Activated T-helper 17 cell treated with anti-CD3 and anti-CD28 coated beads, Interleukin-2, amount 50 U/mL, for 72 hours (primary cell): ENCODE measurements at regions not wholly inside any gene's neighbourhood (a gene's known extent, or its start where the extent isn't known, plus 50 kb on each side); places are given as distances from the start of the nearest gene placed in this dataset.

Experiments used
- ATAC-seq: fragments of 150-1000 bp; cut with Tn5 transposase; replicated peaks from 2 replicates; pipeline ENCODE4 v1.10.0; 2021; ENCODE audit warnings: mild to moderate bottlenecking, moderate library complexity
- H3K27ac Mint-ChIP-seq: one replicate; pipeline ENCODE4 v1.8.0; 2022; ENCODE audit warnings: mixed read lengths
- H3K27me3 Mint-ChIP-seq: one replicate; pipeline ENCODE4 v1.8.0; 2022; ENCODE audit warnings: mixed read lengths
- H3K36me3 Mint-ChIP-seq: one replicate; pipeline ENCODE4 v1.8.0; 2022; ENCODE audit warnings: low read depth, mild to moderate bottlenecking, mixed read lengths
- H3K4me1 Mint-ChIP-seq: one replicate; pipeline ENCODE4 v1.8.0; 2022; ENCODE audit warnings: mixed read lengths
- H3K4me3 Mint-ChIP-seq: one replicate; pipeline ENCODE4 v1.8.0; 2022; ENCODE audit warnings: mild to moderate bottlenecking, mixed read lengths
- H3K9me3 Mint-ChIP-seq: one replicate; pipeline ENCODE4 v1.8.0; 2022; ENCODE audit warnings: mixed read lengths

- peaks cover under 1% of the 10 kb centered on the region for H3K9me3 Mint-ChIP-seq
- H3K4me1 Mint-ChIP-seq = no peaks in the 10 kb centered on the region
These were observed 480.4 kb downstream of the CETN3 start for GRCh38 chr5:89929173-89929572.

DNA sequence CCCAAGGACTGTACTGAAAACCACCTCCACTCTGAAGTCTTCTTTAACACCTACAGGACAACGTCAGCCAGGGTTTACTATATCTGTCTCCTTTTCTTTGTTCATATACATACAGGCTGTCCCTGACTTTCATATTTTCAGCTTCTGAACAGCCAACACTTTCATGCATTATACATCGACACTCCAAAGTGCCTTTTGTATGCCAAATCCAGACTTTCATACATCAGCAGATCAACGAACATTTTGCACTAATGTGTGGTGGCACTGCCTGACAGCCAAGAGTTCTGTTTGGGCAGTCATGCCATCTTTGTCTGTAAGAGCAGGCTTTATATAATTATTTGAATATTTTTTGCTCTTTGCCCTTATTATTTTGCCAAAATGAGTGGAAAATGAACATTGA is 487.4 kb downstream of the CETN3 start:
- H3K36me3 Mint-ChIP-seq = no peaks in the 10 kb centered on the region
- no peak overlapping the region for H3K27ac Mint-ChIP-seq
- no peaks in the 10 kb centered on the region for H3K27me3 Mint-ChIP-seq
- ATAC-seq = no peak
- no peak overlapping the region for H3K4me3 Mint-ChIP-seq
- no peaks in the 10 kb centered on the region for H3K4me1 Mint-ChIP-seq
- peaks cover 18% of the 10 kb centered on the region for H3K9me3 Mint-ChIP-seq

More at GRCh38 chr5:89929173-89929572, 480.4 kb downstream of the CETN3 start:
- Mint-ChIP-seq H3K27me3 (no peaks in the 10 kb centered on the region), H3K4me3 (no peak overlapping the region), H3K27ac (no peak overlapping the region), H3K36me3 (no peaks in the 10 kb centered on the region)
- no peak for ATAC-seq

DNA sequence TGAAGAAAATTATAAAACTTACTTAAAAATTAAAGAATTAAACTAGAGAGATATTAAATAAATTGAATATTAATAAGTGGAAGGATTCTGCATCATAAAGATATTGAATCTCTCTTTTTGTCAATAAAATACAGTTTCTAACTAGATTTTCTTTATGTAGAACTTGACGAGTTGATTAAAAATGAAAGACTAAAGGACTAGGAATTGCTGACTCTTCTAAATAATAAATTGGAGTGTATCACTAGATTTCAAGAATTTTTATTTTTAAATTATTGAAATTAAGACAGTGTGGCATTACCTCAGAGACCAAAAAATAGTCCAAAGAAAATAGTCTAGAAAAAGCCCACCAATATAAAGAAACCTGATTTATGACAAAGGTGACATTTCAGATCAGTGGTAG is 492.4 kb downstream of the CETN3 start:
- no peaks in the 10 kb centered on the region for H3K4me1 Mint-ChIP-seq

GRCh38 chr5:89916131-89916530 is 493.4 kb downstream of the CETN3 start:
- no peaks in the 10 kb centered on the region for H3K27me3 Mint-ChIP-seq
- no peak overlapping the region for H3K4me3 Mint-ChIP-seq
- H3K9me3 Mint-ChIP-seq = peaks cover 5% of the 10 kb centered on the region
- H3K4me1 Mint-ChIP-seq = no peaks in the 10 kb centered on the region
- no peak overlapping the region for H3K27ac Mint-ChIP-seq
- ATAC-seq = no peak
- no peaks in the 10 kb centered on the region for H3K36me3 Mint-ChIP-seq

More for the DNA sequence above, 492.4 kb downstream of the CETN3 start:
- H3K36me3 Mint-ChIP-seq = no peaks in the 10 kb centered on the region
- H3K27ac Mint-ChIP-seq = no peak overlapping the region
- H3K27me3 Mint-ChIP-seq = no peaks in the 10 kb centered on the region
- no peak overlapping the region for H3K4me3 Mint-ChIP-seq
- H3K9me3 Mint-ChIP-seq = peaks cover 7% of the 10 kb centered on the region
- no peak for ATAC-seq

DNA sequence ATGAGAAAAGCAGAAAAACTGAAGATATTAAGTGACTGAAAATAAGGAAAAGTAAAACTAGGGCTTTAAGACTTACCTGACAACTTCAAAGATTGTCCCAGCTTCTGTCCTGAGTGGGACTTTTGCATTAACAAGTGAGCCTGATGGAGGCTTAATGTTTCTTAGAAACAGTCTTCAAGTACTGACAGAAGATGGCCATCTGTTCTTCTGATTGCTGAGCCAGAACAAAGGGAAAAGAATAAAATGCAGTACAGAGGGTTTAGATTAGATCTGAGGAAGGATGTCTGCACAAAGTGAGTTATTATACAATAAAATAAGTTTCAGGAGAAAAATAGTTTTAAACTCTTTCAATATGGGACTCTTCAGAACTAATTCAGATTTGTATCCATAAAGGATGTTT is 500.7 kb downstream of the CETN3 start:
- no peaks in the 10 kb centered on the region for H3K4me1 Mint-ChIP-seq
- H3K27ac Mint-ChIP-seq = no peak overlapping the region

GRCh38 chr5:89904442-89904841 is 505.1 kb downstream of the CETN3 start:
- H3K4me1 Mint-ChIP-seq = no peaks in the 10 kb centered on the region
- no peaks in the 10 kb centered on the region for H3K36me3 Mint-ChIP-seq
- ATAC-seq = no peak
- no peak overlapping the region for H3K27ac Mint-ChIP-seq
- H3K4me3 Mint-ChIP-seq = no peak overlapping the region
- H3K27me3 Mint-ChIP-seq = no peaks in the 10 kb centered on the region
- no peaks in the 10 kb centered on the region for H3K9me3 Mint-ChIP-seq

More for the DNA sequence above, 500.7 kb downstream of the CETN3 start:
- Mint-ChIP-seq H3K36me3 (no peaks in the 10 kb centered on the region), H3K9me3 (peaks cover 3% of the 10 kb centered on the region), H3K27me3 (no peaks in the 10 kb centered on the region), H3K4me3 (no peak overlapping the region)
- ATAC-seq = no peak

DNA sequence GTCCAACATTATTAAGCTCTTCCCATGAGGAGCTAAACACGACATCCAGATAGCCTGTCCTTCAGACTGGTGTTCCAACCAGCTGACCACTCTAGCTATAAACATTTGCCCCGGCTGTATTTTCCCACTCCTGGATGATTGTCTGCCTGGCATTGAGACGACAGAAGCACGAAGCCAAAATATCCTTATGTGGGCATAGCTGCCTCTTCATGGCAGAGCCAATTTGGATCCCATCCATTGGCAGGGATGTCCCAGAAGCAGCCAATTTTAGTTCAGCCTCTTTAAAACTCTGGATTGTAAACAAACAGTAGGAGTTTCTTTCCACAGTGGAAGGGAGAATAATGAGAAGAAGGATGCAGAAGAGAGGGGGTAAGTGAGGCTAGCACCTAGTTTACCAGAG is 507.6 kb downstream of the CETN3 start:
- Mint-ChIP-seq H3K27ac (no peak overlapping the region), H3K9me3 (no peaks in the 10 kb centered on the region), H3K4me1 (no peaks in the 10 kb centered on the region), H3K36me3 (no peaks in the 10 kb centered on the region), H3K4me3 (no peak overlapping the region), H3K27me3 (no peaks in the 10 kb centered on the region)
- no peak for ATAC-seq

DNA sequence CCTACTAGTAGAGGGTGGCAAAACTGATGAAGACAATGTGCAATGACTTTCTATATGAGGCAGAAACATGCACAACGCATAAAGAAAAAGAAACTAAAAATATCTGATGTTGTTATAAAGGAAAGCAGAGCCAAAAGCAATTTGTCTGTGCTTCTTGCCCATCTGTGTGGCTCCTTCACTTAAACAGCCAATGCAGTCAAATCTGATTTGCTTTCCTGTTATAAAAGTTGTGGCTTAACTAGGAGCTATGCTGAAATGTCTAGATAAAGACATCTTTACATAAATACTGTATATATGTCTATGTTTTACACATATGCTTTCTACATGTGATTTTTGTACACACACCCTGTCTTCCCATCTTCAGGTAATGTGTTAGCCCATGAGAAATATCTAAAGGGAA is 508.2 kb downstream of the CETN3 start:
- Mint-ChIP-seq H3K4me1 (no peaks in the 10 kb centered on the region), H3K27me3 (no peaks in the 10 kb centered on the region)
- no peak for ATAC-seq

GRCh38 chr5:89900346-89900745 is 509.2 kb downstream of the CETN3 start:
- Mint-ChIP-seq H3K4me3 (no peak overlapping the region), H3K27me3 (no peaks in the 10 kb centered on the region), H3K9me3 (peaks cover under 1% of the 10 kb centered on the region)

More for the DNA sequence above, 508.2 kb downstream of the CETN3 start:
- Mint-ChIP-seq H3K4me3 (no peak overlapping the region), H3K27ac (no peak overlapping the region), H3K9me3 (no peaks in the 10 kb centered on the region), H3K36me3 (no peaks in the 10 kb centered on the region)

DNA sequence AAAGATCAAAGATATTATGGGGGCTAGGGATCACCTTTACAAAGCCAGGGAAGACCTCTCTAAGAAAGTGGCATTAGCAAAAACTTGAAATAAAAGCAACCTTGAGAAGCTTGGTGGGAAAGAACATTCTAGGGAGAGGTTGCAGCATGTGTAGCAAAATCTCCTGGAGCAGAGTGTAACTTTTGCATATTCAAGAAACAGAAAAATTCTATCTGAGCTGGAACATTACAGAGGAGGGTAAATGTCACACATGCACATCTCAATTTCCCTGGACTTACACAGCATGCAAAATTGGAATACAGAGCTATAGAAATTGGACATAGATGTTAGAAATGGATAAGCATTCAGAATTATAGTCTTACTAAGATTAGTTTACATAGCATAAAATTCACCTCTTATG is 510.0 kb downstream of the CETN3 start:
- Mint-ChIP-seq H3K27me3 (no peaks in the 10 kb centered on the region), H3K4me1 (no peaks in the 10 kb centered on the region), H3K4me3 (no peak overlapping the region), H3K36me3 (no peaks in the 10 kb centered on the region), H3K9me3 (peaks cover 6% of the 10 kb centered on the region), H3K27ac (no peak overlapping the region)
- ATAC-seq = no peak

More at GRCh38 chr5:89900346-89900745, 509.2 kb downstream of the CETN3 start:
- no peaks in the 10 kb centered on the region for H3K4me1 Mint-ChIP-seq
- no peak for ATAC-seq
- H3K27ac Mint-ChIP-seq = no peak overlapping the region
- no peaks in the 10 kb centered on the region for H3K36me3 Mint-ChIP-seq

GRCh38 chr5:89893546-89893945 is 516.0 kb downstream of the CETN3 start:
- Mint-ChIP-seq H3K36me3 (no peaks in the 10 kb centered on the region), H3K9me3 (peaks cover 24% of the 10 kb centered on the region), H3K4me3 (no peak overlapping the region), H3K4me1 (no peaks in the 10 kb centered on the region), H3K27ac (no peak overlapping the region), H3K27me3 (no peaks in the 10 kb centered on the region)
- no peak for ATAC-seq

DNA sequence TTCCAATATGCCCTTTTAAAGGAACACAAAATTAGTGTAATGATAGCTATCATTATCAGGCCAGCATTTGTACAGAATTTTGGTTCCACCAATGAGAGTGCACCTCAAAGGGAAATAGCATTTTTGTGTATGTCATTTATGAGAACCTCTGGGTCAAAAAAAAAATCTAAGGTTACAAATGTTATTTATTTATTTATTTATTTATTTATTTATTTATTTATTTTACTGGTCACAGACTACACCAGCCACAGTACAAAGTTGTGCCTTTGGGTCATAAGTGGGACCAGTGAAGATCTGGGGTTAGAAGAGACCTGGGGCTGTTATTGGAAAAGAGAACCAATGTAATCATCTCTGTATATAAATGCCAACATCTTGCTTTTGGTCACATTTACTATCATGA is 523.9 kb downstream of the CETN3 start:
- no peaks in the 10 kb centered on the region for H3K36me3 Mint-ChIP-seq
- H3K27me3 Mint-ChIP-seq = no peaks in the 10 kb centered on the region
- H3K9me3 Mint-ChIP-seq = no peaks in the 10 kb centered on the region
- H3K27ac Mint-ChIP-seq = no peak overlapping the region
- no peaks in the 10 kb centered on the region for H3K4me1 Mint-ChIP-seq
- no peak overlapping the region for H3K4me3 Mint-ChIP-seq
- ATAC-seq = no peak

GRCh38 chr5:89883967-89884366 is 525.6 kb downstream of the CETN3 start:
- no peaks in the 10 kb centered on the region for H3K9me3 Mint-ChIP-seq
- H3K27ac Mint-ChIP-seq = no peak overlapping the region
- no peak for ATAC-seq
- H3K4me1 Mint-ChIP-seq = no peaks in the 10 kb centered on the region
- no peak overlapping the region for H3K4me3 Mint-ChIP-seq
- no peaks in the 10 kb centered on the region for H3K36me3 Mint-ChIP-seq
- H3K27me3 Mint-ChIP-seq = no peaks in the 10 kb centered on the region

- ATAC-seq = no peak
- H3K4me1 Mint-ChIP-seq = no peaks in the 10 kb centered on the region
- no peaks in the 10 kb centered on the region for H3K27me3 Mint-ChIP-seq
- no peak overlapping the region for H3K4me3 Mint-ChIP-seq
- peaks cover 5% of the 10 kb centered on the region for H3K9me3 Mint-ChIP-seq
- H3K27ac Mint-ChIP-seq = no peak overlapping the region
- H3K36me3 Mint-ChIP-seq = no peaks in the 10 kb centered on the region
These were observed 531.1 kb downstream of the CETN3 start for GRCh38 chr5:89878140-89879132.

DNA sequence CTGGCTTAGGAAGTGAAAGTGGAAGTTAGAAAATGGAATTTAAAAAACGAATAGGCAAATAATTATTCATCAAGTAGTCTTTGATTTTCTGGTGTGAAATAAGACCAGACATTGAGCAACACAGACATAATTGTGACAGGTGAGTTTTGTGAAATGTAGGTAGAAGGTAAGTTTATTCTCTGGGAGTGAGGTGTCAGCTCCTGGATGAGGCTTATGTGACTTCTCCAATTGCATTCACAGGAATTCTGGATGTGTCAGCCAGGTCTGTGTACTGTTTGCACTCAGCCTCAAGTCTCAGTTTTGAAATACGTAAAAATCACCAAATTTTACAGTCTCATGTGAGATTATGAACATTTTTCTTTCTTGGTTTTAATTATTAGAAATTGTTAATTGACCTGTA is 537.6 kb downstream of the CETN3 start:
- ATAC-seq = no peak
- no peaks in the 10 kb centered on the region for H3K36me3 Mint-ChIP-seq
- no peaks in the 10 kb centered on the region for H3K27me3 Mint-ChIP-seq
- H3K4me3 Mint-ChIP-seq = no peak overlapping the region
- no peaks in the 10 kb centered on the region for H3K4me1 Mint-ChIP-seq
- no peak overlapping the region for H3K27ac Mint-ChIP-seq
- no peaks in the 10 kb centered on the region for H3K9me3 Mint-ChIP-seq
